Activated CD4-positive, alpha-beta T cell treated with anti-CD3 and anti-CD28 coated beads, Interleukin-10, Interleukin-2, amounts not matched to agents 100 ng/mL and 50 ng/mL, durations not matched to agents 16 hours and 8 hours (primary cell): ENCODE measurements at regions not wholly inside any gene's neighbourhood (a gene's known extent, or its start where the extent isn't known, plus 50 kb on each side); places are given as distances from the start of the nearest gene placed in this dataset.

Experiments
- DNase-seq: peaks from one replicate; pipeline ENCODE4 v3.0.0-alpha.2; 2020

DNA sequence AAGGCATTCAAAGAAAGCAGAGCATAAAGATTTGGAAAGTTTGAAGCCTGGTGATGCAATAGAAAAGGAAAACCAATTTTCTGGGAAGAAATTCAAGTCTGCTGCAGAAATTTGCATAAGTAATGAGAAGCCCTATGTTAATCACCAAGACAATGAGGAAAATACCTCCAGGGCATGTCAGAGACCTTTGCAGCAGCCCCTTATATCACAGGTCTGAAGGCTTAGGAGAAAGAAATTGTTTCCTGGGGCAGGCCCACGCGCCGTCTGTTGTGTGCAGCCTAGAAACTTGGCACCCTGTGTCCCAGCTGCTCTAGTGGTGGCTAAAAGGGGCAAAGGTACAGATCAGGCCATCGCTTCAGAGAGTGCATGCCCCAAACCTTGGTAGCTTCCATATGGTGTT is 495.3 kb upstream of the CDH6 start:
- no peak for DNase-seq

DNA sequence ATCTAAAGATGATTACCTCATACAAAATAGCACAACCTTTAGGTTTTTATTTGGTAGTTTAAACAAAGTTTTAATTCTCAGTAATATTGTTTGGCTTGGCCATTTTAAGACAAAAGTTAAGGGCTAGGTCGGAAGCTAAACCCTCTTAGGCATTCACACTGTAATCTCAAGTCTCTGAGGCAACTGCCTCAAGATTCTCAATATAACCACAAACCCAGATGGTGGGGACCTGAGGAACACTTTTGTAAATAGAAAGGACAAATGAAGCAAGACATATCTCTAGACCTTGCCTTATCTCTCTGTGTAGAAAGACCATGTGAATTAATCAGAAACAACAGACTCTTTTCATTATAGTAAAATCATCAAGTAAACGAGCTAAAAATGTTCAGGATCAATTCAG is 500.2 kb upstream of the CDH6 start:
- DNase-seq: no peak

DNA sequence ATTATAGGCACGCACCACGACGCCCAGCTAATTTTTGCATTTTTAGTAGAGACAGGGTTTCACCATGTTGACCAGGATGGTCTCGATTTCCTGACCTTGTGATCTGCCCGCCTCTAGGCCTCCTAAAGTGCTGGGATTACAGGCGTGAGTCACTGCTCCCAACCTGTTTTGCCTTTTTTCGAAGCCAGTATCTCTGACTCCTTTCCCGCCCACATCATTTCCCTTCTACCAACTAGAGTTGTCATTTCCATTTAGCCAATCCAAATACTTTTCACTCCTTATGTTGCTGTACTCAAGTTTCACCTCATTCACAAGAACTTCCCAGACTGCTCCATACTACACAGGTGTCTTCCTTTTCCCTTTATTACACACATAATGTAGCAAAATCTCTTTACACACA is 502.6 kb upstream of the CDH6 start:
- DNase-seq: no peak

DNA sequence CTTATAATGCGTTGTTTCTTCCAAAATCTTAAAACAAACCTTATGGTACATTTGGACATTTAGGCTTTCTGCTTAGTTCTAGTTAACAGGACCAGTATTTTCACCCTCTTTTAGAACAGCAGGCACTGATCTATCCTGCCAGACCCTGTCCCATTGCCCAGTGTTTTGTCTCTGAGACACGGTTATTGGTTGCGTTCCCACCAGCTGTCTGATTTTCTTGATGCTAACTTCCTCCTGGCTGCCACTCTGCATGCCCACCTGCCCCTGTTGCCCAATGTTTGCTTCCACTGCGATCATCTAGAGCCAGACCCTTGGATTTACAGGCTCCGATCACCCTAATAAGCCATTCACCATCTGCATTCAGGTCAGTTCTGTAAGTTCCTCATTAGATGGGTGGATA is 506.0 kb upstream of the CDH6 start:
- DNase-seq: no peak

DNA sequence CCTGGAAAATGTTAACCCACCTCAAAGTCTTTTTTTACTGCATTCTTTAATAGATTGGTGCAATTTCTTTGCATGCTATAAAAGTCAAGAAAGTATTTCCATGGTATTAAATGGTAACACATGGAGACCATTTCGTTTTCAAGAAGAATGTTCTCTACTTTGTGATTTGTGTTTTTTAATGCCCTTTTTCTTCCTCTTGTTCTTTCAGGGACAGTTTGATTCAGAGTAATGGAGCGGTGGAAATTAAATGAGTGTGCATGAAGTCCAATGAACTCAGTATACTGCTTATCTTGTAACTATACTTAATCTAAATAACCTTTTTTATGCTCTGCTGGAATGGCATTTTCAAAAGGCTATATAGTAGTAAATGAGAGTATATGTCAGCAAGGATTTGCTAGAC is 507.0 kb upstream of the CDH6 start:
- no peak for DNase-seq

DNA sequence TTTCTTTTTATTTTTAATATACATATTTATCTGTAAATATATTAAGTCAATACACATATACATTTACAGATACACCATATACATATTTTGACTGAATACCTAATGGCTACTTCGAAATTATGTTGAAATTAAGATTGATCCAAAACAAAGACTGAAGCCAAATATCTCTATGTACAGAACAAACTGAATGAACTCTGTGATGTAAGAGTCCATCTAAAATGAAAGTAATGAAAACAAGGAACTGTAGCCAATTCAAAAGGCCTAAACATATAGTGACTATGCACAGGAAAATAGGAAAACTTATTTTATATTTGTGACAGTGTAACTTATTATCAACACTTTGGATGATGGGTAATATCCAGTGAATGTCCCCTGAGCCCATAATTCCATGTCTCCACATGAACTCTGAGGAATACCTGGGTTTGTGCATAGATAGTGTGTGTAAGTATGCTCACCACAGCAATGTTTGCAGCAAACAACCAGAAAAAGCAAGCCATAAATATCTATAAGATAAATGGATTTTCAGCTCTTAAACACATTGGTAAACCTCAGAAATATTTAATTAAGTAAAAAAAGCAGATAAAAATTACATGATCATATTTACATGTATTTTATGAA is 517.2 kb upstream of the CDH6 start:
- no peak for DNase-seq

DNA sequence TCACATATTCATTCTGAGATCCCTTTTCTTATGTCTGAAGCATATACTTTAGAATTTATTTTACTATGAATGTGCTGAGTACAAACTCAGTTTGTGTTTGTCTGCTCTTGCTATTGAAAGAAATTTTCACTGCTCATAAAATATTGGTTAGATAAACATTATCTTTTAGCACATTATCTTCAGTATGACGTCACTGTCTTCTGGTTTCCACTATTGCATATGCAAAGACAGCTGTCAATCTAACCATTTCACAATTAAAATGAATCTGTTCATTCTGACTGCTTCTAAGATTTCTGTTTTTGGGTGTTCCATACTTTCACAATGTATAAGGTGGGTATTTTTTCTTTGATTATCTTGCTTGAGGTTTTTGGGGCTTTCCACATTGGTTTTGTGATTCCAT is 526.2 kb upstream of the CDH6 start:
- DNase-seq: no peak

DNA sequence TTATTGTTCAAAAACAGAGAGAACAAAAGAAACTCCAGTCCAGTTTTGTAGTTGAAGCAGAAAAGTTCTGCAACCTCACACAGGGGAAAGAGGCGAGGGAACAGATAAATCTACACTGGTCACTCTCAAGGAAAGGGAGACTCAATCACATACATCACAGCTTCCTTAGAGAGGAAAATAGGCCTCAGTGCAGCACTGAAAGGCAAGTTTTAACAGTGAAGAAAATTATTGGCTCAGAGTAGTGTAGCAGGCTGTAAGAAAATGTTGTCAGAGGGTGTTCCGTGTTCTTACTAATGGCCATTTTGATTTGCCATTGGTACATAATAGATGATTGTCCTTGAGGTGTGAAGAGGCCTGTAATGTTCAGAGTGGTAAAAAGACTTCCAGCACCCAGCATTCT is 530.0 kb upstream of the CDH6 start:
- no peak for DNase-seq

DNA sequence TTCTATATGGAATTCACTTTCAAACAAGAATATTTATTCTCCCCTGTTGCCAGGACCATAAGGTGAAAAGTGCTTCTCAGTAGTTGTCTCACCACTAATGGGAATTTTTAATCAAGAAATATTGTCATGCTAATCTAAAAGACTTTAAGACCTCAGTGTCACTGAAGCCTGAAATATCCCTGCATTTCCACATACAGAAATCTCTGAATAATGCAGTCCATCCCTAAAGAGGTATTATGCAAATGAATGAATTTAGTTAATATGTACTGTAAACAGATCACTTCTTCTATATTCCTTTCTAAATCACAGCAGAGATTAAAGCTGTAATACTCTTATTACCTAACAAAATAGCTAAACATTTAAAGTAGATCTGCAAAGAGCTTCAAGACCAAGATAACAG is 531.1 kb upstream of the CDH6 start:
- DNase-seq: no peak

DNA sequence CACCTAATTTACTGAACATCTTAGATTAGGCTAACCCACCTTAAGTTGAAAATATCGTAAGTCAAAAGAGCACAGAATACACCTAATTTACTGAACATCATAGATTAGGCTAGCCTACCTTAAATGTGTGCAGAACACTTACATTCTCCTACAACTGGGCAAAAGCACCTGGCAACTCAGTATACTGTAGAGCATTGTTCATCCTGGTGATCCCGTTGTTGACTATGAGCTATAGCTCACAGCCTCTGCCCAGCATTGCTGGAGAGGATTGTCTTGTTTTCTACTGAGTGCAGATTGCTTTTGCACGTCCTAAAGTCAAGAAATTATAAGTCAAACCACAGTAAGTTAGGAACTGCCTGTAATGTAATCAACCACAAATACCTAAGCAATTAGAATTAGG is 531.8 kb upstream of the CDH6 start:
- no peak for DNase-seq

DNA sequence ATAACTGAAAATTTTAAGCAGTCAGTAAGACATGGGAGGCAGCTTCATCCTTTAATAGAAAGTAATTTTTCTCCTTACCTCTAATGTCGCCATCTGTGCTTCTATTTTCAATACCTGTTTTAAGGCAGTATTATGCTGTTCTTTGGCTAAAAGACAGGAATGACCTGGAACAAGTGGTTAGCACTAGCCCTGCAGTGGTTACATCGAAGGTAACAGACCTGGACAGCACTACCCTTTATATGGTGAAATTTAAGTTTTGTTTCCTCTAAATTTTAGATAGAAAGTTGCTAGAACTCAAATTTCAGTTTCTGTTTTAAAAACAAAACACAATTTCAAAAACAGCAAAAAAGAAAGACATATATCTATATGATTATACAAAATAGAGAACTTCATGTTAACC is 534.1 kb upstream of the CDH6 start:
- DNase-seq: no peak

DNA sequence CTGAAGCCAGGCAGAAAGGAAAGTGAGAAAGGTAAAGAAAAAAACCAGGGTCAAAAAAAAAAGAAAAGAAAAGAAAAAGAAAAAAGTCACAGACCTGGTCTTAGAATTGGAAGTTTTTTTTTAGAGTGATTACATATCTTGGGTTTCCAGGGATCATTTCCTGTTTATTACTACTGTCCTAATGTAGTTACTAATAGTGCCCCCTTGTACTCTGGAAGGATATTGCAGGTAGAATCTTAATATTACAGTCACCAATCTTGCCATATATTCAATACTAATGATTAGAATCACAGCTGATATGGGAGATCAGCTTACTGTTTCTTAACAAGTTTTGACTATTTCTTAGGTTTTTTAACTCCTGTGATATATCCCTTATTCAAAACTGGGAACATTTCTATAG is 543.2 kb upstream of the CDH6 start:
- no peak for DNase-seq

DNA sequence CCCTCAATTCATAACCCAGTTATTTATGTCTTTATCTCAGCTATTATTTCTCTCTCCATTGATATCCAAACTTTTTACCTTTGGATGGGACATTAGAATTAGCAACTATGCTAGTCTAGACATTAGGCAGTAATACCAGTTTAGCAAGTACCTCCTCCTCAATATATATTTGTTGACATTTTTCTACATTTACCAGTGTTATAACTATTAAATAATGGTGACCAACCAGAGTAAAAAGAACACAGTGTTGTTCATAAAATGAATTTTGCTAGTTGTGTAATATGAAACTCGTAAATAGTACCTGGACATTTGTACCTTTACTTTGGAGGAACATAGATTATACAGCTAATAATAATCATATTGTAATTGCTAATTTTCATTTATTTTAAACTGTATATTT is 554.6 kb upstream of the CDH6 start:
- no peak for DNase-seq

DNA sequence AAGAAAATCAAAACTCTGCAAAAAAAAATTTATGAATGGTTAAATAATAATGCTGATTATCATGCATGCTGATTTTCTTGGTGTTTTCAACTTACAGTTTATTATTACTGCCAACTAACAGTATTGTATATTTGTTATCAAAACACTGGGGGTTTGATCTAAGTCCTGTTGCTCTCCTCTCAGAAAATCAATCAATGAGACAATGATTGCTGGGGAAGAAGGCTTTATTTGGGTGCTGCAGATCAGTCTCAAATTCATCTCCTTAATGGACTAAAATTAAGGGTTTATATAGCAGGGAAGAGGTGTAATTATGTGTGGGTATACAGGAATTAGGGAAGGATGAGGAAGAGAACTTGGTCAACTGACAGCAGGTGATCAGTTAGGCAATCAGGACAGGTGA is 565.5 kb upstream of the CDH6 start:
- DNase-seq: no peak

DNA sequence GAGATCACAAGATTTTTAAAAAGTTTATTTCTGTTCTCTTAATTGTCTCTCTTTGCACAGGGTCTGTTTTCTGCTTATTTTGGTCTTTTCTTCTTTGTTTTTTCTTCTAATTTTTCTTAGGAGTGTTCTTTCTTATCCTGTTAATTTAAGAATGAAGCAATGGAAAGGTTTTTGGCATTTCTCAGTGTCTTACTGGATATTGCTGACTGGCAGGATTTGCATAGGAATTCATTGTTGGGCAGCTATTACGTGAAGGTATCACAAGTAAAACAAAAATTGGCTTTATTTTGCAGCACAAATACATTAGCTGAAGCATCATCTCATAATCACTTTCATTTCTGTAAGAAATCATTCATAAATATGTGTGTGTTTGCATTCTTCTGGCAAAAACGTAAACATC is 566.9 kb upstream of the CDH6 start:
- DNase-seq: no peak

DNA sequence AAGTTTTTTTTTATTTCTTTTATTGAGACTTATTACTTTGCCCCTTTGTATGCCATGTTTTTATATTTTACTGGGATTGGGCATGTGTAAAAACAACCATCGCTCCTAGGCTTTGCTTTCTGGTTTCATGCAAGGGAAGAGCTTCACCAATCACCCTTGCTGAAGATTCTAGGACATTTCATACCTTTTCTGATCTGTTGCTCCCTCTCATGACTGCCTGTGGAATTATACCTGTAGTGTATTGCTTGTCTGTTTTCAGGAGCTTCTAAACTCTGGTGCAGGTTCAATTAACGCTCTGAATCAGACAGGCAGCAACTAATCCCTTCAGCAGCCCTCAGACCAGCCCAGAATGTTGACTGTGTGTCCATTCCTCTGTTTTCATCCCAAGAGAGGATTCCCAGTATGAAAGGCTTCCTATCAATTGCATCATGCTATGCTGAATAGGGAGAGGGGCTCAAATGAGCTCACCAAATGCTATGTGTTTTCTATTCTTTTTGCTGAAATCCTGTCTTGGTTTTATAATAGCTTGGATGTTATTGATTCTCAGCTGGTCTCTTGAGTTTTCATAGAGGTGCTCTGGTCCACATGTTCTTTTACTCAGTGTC is 572.9 kb upstream of the CDH6 start:
- DNase-seq: no peak

DNA sequence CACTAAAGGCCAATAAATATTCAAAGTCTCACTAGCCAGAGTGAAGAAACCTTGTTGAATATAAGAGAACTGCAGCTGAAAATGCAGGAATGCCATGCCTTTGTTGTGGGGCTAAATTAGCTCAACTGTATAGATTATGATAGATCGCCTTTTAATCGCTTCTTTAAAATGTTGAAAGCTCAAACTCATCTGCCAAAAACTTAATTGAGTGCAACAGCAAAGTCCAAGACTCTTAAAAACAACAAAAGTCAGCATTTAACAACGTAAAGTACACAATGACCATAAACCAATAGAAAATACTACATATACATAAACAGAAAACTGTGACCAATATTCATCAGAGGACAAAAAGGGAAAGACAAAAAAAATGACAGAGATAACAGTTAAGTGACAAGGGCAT is 585.0 kb upstream of the CDH6 start:
- no peak for DNase-seq

DNA sequence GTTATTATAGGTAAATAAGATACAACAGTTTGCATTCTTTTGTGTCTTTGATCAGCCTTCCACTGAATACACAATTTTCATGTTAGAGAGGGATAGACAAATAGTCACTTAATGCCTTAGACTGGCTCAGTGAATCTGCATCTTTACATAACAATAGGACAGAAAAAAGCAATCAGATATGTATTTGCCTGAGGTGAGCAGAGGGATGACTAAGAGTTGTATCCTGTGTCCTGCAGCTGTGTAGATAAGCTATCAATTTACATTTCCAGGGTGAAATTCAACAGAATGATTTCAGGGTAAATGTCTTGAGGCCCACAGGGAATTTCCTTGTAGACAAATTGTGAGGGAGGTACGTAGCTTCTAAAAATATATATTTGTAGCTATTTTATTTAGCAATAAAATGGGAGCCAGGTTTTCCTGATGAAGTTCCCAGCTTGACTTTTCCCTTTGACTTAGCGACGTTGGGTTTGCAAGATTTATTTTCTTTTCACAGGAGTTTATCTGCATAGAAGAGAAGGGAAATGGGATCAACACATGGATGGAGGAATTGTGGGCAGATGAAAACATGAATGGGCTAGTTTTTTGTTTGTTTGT is 586.1 kb upstream of the CDH6 start:
- no peak for DNase-seq

DNA sequence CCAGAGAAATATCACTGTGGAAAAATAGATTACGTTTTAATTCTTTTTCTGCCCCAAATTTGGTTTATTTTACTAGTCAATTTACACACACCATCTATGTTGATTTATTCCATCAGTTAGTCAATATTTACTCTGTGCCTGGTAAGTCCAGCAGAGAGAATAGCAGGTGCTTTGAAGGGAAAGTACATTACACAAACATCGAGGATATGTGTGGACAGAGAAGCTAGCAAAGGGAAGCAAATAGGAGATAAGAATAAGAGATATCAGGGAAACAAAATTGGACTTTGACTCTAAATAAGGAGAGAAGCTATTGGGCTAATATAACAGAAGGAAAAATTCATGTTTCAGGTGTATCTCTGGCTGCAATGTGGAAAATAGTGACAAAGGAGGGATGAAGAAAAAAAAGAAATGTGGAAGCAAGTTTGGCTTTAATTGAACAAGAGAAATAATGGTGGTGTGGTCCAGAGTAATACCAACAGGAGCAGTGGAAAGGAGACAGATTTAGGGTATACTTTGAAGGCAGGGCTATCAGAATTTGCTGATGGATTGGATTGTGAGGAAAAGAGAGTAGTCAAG is 587.7 kb upstream of the CDH6 start:
- no peak for DNase-seq

DNA sequence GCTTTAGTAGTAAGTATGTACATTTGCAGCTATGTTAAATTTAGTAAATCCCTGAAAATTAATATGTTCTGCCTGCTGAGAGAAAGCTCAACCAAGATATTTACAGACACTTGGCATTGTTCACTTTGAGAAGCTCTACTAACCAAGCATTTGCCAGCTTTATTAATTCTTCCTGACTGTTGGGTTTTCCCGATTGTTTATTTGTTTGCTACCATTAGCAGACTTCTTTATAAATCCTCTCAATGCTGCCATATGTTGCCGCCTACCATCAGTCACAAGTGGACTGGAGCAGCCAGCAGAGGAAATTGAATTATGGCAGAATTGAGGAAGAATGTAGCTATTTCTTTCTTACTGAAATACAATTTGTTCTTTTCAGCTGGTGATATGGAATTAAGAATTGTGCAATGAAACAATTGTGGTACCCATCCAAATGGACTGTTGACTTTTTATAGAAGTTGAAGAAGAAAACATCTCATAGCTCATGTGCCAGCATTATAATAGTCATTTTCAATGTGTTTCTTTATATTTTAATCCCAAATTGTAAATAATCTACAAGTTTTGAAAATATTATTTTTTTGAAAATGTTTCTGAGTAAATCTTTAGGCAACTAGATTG is 588.7 kb upstream of the CDH6 start:
- DNase-seq: no peak

DNA sequence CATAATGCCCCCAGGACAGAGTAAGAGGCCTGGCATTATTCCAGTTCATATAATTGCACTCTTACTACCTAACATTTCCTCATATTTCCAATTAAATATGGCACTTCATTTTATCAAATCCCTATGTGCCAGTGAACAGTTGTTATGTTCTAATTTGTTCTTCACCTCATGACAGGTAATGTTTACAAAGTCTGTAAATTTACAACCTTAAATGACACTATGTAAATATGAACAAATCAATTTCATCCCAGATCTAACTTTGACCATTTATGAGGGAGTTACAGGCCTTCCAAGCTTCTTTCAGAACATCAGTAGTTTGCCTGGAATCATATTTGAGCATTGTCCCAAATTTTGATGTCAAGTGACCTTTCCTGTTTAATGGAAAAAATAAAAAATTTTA is 592.6 kb upstream of the CDH6 start:
- no peak for DNase-seq

DNA sequence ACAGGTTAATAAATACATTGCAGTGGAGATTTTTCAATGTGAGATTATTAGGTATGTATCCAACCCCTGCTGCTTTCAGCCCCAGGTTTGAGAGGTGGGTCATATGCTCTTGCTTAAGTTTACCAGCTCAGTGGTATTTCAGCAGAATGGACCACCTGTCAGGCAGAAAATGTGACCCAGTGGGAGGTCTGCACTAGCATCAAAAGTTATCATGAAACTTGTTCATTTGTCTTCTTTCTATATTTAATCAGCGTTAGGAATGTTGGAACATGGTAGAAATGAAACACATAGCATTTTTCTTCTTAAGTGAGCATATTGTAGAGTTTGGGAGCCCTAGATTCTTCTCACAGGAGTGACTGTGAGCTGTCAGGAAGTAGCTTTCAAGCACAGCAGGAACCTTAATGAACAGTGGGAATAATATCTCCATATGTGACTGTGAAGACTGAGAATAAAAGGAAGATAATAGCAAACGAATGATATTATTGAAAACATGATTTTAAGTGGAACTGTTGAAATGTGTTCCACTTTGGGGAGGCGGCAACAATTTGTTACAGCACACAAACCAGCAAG is 596.9 kb upstream of the CDH6 start:
- no peak for DNase-seq

DNA sequence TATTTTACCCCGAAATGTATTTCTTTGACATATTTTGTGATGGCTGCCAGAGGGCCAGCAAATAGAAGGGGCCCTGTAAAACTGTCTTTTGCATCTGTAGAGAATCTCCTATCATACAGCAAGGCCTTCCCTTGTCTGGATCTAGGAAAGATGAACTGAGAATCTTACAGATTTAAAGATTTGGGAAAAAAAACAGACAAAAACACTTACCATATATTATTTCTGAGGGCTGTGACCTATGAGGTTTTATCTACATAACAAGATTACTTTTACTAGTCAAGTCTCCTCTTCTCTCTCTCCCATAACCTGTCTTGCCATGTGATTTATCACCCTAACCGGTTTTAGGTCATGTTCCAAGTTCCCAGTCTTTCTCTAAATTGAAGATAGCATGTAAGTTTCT is 599.2 kb upstream of the CDH6 start:
- DNase-seq: no peak

DNA sequence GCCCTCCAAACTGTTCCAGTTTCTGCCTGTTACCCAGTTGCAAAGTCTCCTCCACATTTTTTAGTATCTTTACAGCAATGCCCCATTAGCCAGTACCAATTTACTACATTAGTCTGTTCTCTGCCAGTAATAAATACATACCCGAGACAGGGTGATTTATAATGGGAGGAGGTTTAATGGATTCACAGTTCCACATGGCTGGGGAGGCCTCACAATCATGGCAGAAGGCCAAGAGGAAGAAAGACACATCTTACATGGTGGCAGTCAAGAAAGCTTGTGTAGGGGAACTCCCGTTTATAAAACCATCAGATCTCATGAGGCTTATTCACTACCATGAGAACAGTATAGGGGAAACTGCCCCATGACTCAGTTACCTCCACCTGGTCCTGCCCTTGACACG is 600.7 kb upstream of the CDH6 start:
- no peak for DNase-seq
